ENCODE measurements at regions not wholly inside any gene's neighbourhood (a gene's known extent, or its start where the extent isn't known, plus 50 kb on each side); places are given as distances from the start of the nearest gene placed in this dataset.

GRCh38 chr5:24428345-24428744, 216.4 kb downstream of the CDH10 start:
- Histone ChIP-seq H3K4me3 (no peak overlapping the region), H3K27ac (no peak overlapping the region)

- Histone ChIP-seq H3K27ac (no peak overlapping the region), H3K4me3 (no peak overlapping the region)
Observed at GRCh38 chr5:24433555-24433954, 211.2 kb downstream of the CDH10 start.

Data from skin epidermis (tissue), 12 donors.